ENCODE measurements at regions not wholly inside any gene's neighbourhood (a gene's known extent, or its start where the extent isn't known, plus 50 kb on each side); places are given as distances from the start of the nearest gene placed in this dataset.
A peak's percentile ranks its signal among the peaks of the same experiment; 100 is the strongest.

DNA sequence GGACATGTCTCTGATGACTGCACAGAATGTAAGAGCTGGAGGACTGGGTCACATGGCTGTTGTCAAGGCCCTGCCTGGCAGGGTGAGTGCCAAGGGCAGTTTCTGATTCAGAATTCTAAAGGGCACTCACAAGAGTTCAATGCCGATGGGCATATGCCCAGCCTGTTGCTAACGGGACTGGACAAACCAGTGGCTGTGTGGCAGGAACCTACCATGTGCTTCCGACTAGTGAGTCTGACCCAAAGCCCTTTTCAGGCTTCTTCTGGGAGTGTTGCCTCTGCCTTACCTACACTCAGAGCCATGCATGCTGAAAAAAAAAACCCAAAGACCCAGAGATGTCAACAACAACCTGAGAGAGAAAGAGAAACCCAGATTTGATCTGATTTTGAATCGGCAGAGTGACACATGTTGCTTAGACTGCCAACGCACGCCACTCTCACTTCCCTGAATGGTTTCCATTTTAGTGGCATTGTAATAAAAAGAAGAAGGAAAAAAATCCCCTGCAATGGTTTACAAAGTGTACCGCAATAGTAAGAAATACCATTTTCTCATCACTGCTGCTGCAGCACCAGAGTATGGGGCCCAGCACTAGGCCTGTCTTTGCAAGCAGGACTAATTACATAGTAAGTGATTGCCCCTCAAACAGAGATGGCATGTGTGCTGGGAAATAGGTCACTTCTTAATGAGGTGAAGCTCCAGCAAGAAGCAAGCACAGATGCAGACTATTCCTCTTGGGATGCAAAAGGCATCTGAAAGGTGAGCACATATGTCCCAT lies 194.3 kb downstream of the PALM2AKAP2 start:
- peak; percentile 28 for DNase-seq (ENCODE audit: low read depth, low spot score)

DNA sequence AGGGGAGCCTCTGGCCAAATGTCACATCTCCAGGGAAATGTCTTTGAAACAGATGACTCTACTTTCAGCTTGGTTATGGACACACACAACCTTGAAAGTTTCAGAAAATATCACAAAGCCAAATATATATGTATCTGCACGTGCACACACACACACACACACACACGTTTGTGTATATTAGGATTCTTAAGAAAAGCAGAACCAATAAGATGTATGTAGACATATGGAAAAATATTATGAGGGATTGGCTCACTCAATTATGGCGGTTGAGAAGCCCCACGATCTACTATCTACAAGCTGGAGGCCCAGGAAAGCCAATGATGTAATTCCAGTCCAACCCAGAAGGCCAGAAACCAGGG lies 194.9 kb downstream of the PALM2AKAP2 start:
- no peak for DNase-seq (ENCODE audit: low read depth, low spot score)

GRCh38 chr9:109975574-109976295 lies 195.7 kb downstream of the PALM2AKAP2 start:
- no peak for DNase-seq (ENCODE audit: low read depth, low spot score)

- DNase-seq (ENCODE audit: low read depth, low spot score) = no peak
Measured at GRCh38 chr9:109976303-109976702, 196.3 kb downstream of the PALM2AKAP2 start.

- no peak for DNase-seq (ENCODE audit: low read depth, low spot score)
Measured at GRCh38 chr9:109977521-109977920, 197.5 kb downstream of the PALM2AKAP2 start.

- no peak for DNase-seq (ENCODE audit: low read depth, low spot score)
Measured at GRCh38 chr9:109981091-109981490, 201.1 kb downstream of the PALM2AKAP2 start.

GRCh38 chr9:109986521-109986991 lies 206.6 kb downstream of the PALM2AKAP2 start:
- DNase-seq (ENCODE audit: low read depth, low spot score) = no peak

GRCh38 chr9:109989296-109989695 lies 209.3 kb downstream of the PALM2AKAP2 start:
- no peak for DNase-seq (ENCODE audit: low read depth, low spot score)

- no peak for DNase-seq (ENCODE audit: low read depth, low spot score)
Measured at GRCh38 chr9:109990541-109990940, 210.5 kb downstream of the PALM2AKAP2 start.

GRCh38 chr9:109992293-109992692 lies 212.3 kb downstream of the PALM2AKAP2 start:
- no peak for DNase-seq (ENCODE audit: low read depth, low spot score)

GRCh38 chr9:109993250-109993978 lies 213.4 kb downstream of the PALM2AKAP2 start:
- no peak for DNase-seq (ENCODE audit: low read depth, low spot score)

DNA sequence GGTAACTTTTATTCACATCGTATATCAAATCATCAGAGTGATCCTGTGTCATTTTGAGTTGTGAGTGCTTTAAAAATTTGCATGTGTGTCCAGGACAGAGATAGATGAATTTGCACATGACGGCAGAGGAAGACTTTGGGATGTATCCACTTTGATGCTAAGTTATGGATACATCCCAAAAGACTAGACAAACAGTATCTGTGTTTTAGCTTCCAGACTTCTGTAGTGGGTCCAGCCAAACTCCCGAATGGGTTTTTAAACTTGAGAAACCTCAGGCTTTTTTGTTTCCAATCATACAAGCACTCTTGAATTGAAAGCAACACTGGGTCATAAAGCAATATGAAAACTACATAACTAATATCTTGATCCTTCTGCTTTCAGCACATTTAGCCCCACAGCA lies 213.8 kb downstream of the C9orf152 start:
- DNase-seq (ENCODE audit: low read depth, low spot score) = no peak

DNA sequence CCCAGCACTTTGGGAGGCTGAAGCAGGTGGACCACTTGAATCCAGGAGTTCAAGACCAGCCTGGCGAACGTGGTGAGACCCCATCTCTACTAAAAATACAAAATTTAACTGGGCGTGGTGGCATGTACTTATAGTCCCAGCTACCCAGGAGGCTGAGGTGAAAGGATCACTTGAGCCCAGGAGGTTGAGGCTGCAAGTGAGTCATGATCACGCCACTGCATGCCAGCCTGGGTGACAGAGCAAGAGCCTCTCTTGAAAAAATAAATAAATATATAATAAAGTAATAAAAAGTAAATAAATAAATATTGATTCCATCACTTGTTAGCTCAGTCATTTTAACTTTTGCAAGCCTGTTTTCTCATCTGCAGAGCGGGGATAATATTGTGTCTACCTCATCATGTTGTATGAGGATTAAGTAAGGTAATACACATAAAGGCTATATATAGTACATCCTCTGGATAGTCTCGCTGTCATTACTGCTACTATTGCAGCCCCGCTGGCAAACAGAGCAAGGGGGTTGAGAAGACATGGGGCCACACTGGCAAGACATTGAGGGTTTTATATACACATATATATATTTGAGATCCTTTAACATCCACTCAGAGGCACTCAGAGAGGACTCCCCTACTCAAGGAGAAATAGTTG lies 210.9 kb downstream of the C9orf152 start:
- no peak for DNase-seq (ENCODE audit: low read depth, low spot score)

DNA sequence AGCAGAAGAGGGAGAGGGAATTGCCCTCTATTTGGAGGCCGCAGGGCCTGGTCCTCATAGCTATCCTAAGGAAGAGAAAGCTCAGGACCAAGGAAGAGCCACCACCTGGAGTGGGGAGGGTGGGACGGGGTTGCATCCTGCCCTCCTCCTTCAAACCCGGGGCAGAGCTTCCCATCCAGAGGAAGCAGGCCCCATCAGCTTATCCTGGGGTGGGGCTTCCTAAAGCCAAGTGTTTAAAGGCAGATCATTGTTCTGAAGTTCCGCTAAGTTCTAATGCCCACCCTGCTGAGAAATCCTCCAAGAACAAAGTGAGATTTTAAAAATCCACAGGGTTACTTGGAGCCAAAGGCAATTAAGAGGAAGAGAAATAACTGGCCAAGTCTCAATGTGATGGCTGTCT lies 210.3 kb downstream of the C9orf152 start:
- no peak for DNase-seq (ENCODE audit: low read depth, low spot score)

GRCh38 chr9:110005521-110005920 lies 202.4 kb downstream of the C9orf152 start:
- peak; percentile 2 for DNase-seq (ENCODE audit: low read depth, low spot score)

DNA sequence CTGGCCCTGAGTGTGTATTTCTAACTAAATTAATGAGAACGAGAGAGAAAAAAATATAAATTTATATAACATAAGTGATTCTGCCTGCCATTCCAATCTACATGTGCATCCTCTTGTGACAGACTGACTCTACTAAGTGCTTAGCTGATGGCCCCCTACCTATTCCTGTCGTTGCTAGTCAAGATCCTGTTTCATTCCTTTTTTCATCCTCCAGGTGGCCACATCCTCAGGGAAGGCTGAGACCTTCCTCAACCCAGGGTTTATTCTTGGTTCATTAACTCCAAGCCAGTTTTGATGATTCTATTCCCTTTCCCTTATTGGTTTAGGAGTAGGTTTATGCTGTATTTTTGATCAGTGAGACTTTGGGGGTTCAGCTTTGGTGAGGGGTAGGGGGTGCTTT lies 201.3 kb downstream of the C9orf152 start:
- DNase-seq (ENCODE audit: low read depth, low spot score) = no peak

DNA sequence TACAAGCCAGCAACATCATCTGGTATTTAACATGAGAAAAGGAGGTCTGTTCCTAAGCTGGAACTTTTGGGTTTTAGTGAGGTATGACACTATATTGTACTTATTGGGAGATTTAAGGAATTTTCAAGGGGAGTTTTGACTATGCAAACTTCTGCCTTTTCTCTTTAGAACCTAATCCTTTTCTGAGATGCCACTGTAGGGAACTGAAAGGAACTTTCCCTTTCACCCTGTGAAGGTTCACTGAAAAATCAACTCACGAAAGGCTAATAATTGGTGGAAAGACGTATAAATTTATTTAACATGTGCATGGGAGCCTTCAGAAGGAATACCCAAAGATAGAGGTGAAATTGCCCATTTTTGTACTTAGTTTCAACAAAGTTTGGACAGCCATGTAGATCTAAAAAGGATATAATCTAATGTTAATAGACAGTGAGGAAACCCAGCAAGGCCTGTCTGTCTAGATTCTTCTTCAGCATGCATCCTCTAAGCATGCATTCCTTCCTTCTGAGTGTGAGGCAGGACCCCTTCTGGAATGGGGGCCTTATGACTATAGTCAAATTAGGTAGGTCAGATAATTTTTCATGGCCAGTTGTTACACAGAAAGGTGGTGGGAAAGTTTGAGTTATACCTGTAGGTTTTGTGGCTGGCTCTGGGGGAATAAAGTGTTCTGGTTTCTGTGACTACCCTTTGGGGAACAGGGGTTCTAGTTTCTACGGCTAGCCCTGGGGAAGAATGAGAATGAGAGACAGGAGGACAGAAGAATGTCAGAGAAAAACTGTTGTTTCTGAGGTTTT lies 200.3 kb downstream of the C9orf152 start:
- no peak for DNase-seq (ENCODE audit: low read depth, low spot score)

GRCh38 chr9:110008663-110009062 lies 199.3 kb downstream of the C9orf152 start:
- DNase-seq (ENCODE audit: low read depth, low spot score) = no peak

DNA sequence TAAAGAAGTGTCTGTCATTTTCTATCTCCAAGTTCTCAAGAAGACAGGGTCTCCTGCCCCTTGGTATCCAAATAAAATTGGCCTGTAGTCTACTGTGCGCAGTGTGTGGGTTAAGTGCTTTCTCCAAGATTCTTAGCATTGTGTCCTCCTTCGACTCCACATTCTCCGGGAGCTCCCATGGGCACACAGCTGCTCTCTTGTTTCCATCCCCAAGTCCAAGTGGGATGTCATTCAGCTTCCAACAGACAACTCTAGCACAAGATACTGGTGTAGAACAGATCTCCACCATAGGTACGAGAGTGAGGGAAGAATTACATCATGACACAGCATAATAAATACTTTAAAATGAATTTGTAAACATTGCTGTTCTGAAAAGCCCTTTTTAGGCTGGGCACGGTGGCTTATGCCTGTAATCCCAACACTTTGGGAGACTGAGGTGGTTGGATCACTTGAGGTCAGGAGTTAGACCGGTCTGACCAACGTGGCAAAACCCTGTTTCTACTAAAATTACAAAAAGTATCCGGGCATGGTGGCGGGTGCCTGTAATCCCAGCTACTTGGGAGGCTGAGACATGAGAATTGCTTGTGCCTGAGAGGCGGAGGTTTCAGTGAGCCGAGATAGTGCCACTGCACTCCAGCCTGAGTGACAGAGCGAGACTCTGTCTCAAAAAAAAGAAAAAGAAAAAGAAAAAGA lies 196.2 kb downstream of the C9orf152 start:
- DNase-seq (ENCODE audit: low read depth, low spot score) = no peak

GRCh38 chr9:110013064-110013463 lies 194.9 kb downstream of the C9orf152 start:
- DNase-seq (ENCODE audit: low read depth, low spot score) = no peak

All from activated CD4-positive, CD25-positive, alpha-beta regulatory T cell treated with anti-CD3 and anti-CD28 coated beads, Interleukin-2, amount 50 U/mL, for 16 hours (primary cell).